DND-41 (cell line): ENCODE measurements at regions not wholly inside any gene's neighbourhood (a gene's known extent, or its start where the extent isn't known, plus 50 kb on each side); places are given as distances from the start of the nearest gene placed in this dataset.

Experiments
- EZH2 ChIP-seq: IDR thresholded peaks from 3 replicates; pipeline ENCODE4 v1.6.1; 2012; ENCODE audit warnings: borderline replicate concordance, low read depth, mild to moderate bottlenecking, moderate library complexity, low read length, inconsistent platforms; ENCODE audit not compliant: severe bottlenecking
- TF ChIP-seq, protein P1 (sequence below): IDR thresholded peaks from 2 replicates; pipeline ENCODE4 v1.5.1; 2012; ENCODE audit warnings: borderline replicate concordance, low read length, moderate library complexity, mild to moderate bottlenecking; ENCODE audit not compliant: poor library complexity, severe bottlenecking; ENCODE audit errors: extremely low read depth

DNA sequence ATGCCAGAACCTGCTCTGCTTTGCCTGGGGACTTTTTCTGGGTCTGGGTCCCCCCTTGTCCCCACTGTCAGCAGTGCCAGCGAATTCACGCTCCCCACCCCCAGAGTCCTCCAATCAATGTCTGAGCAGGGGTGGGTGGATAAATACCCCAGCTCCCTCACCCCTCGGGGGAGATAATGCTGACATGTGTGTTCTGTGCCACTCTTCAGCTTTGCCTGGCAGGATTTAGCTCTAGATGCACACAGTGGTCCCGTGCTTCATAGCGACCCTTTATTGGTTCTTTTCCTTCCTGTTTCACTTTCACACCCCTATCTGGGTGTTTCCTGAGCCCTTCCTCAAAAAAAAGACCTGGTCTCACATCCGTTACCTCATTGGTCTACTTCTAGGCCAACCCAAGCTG, 277.0 kb downstream of the NPIPA8 start:
- TF ChIP-seq, protein P1, sequence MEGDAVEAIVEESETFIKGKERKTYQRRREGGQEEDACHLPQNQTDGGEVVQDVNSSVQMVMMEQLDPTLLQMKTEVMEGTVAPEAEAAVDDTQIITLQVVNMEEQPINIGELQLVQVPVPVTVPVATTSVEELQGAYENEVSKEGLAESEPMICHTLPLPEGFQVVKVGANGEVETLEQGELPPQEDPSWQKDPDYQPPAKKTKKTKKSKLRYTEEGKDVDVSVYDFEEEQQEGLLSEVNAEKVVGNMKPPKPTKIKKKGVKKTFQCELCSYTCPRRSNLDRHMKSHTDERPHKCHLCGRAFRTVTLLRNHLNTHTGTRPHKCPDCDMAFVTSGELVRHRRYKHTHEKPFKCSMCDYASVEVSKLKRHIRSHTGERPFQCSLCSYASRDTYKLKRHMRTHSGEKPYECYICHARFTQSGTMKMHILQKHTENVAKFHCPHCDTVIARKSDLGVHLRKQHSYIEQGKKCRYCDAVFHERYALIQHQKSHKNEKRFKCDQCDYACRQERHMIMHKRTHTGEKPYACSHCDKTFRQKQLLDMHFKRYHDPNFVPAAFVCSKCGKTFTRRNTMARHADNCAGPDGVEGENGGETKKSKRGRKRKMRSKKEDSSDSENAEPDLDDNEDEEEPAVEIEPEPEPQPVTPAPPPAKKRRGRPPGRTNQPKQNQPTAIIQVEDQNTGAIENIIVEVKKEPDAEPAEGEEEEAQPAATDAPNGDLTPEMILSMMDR = no peak
- no peak for TF ChIP-seq EZH2
